ENCODE measurements at regions not wholly inside any gene's neighbourhood (a gene's known extent, or its start where the extent isn't known, plus 50 kb on each side); places are given as distances from the start of the nearest gene placed in this dataset.

GRCh38 chr14:56036353-56036752 lies 81.9 kb upstream of the PELI2 start:
- no peak for TF ChIP-seq CTCF (IDR thresholded peaks at IDR 0.05)
- no peak for TF ChIP-seq POLR2A (IDR thresholded peaks at IDR 0.05)
